Neural cell (in vitro differentiated cells): ENCODE measurements at regions not wholly inside any gene's neighbourhood (a gene's known extent, or its start where the extent isn't known, plus 50 kb on each side); places are given as distances from the start of the nearest gene placed in this dataset.

Experiments
- H2AFZ ChIP-seq: fragments of 200-600, 300-800 bp; sonication (generic), shearing (Covaris generic); 2 replicates; pipeline ENCODE4 v1.6.0; 2014; ENCODE audit warnings: low read depth, mild to moderate bottlenecking, antibody characterized with exemption, low read length, moderate library complexity
- H3F3A ChIP-seq: fragments of 200-600 bp; shearing (Covaris generic); 2 replicates; pipeline ENCODE4 v1.6.1; 2016; ENCODE audit warnings: mild to moderate bottlenecking, moderate library complexity, mixed read lengths, antibody characterized with exemption, low read length; ENCODE audit not compliant: insufficient read depth, poor library complexity, severe bottlenecking
- H3K27ac ChIP-seq: fragments of 200-600, 300-800 bp; sonication (generic), shearing (Covaris generic); 2 replicates; pipeline ENCODE4 v1.5.1; 2014; ENCODE audit warnings: mild to moderate bottlenecking, low read length, moderate library complexity
- H3K27me3 ChIP-seq: fragments of 300-800, 200-600 bp; sonication (generic), shearing (Covaris generic); 2 replicates; pipeline ENCODE4 v1.6.0; 2014; ENCODE audit warnings: mild to moderate bottlenecking, low read depth, low read length, moderate library complexity; ENCODE audit not compliant: insufficient read depth
- H3K36me3 ChIP-seq: fragments of 300-800, 200-600 bp; sonication (generic), shearing (Covaris generic); 2 replicates; pipeline ENCODE4 v1.5.1; 2014; ENCODE audit warnings: mild to moderate bottlenecking, antibody characterized with exemption, low read length, moderate library complexity; ENCODE audit not compliant: insufficient read depth
- H3K4me2 ChIP-seq: fragments of 300-800, 200-600 bp; sonication (generic), shearing (Covaris generic); 2 replicates; pipeline ENCODE4 v1.6.0; 2014; ENCODE audit warnings: mild to moderate bottlenecking, low read length
- H3K4me3 ChIP-seq: fragments of 300-800, 200-600 bp; sonication (generic), shearing (Covaris generic); 2 replicates; pipeline ENCODE4 v1.5.1; 2014; ENCODE audit warnings: mild to moderate bottlenecking, low read length, moderate library complexity
- H3K79me2 ChIP-seq: fragments of 200-600 bp; shearing (Covaris generic); replicated peaks from 2 replicates; pipeline ENCODE4 v1.6.0; 2014; ENCODE audit warnings: mild to moderate bottlenecking, low read length, moderate library complexity; ENCODE audit not compliant: insufficient read depth
- H3K9ac ChIP-seq: fragments of 300-800, 200-600 bp; sonication (generic), shearing (Covaris generic); 2 replicates; pipeline ENCODE4 v1.6.1; 2016; ENCODE audit warnings: mild to moderate bottlenecking, low read length, mixed read lengths
- H3K9me2 ChIP-seq: fragments of 200-600 bp; shearing (Covaris generic); 2 replicates; pipeline ENCODE4 v1.6.1; 2016; ENCODE audit warnings: mild to moderate bottlenecking, low read length, mixed read lengths; ENCODE audit not compliant: insufficient read depth
- H3K9me3 ChIP-seq: fragments of 200-600, 300-800 bp; sonication (generic), shearing (Covaris generic); 2 replicates; pipeline ENCODE4 v1.6.1; 2016; ENCODE audit warnings: mild to moderate bottlenecking, mixed run types, low read length, moderate library complexity, mixed read lengths
- H4K20me1 ChIP-seq: fragments of 200-600 bp; shearing (Covaris generic); 2 replicates; pipeline ENCODE4 v1.6.1; 2016; ENCODE audit warnings: mild to moderate bottlenecking, mixed run types; ENCODE audit not compliant: insufficient read depth
- CTCF ChIP-seq: fragments of 450-650 bp; IDR thresholded peaks from 2 replicates; pipeline ENCODE4 v1.5.1; 2014; ENCODE audit warnings: antibody characterized with exemption, mild to moderate bottlenecking, moderate library complexity; ENCODE audit not compliant: poor library complexity, severe bottlenecking
- EP300 ChIP-seq: fragments of 450-650 bp; conservative IDR thresholded peaks from 2 replicates; pipeline ENCODE4 v1.6.1; 2014; ENCODE audit warnings: antibody characterized with exemption, mild to moderate bottlenecking, moderate library complexity; ENCODE audit not compliant: poor library complexity, severe bottlenecking
- EZH2 ChIP-seq: fragments of 200-600, 300-800 bp; shearing (Covaris generic), sonication (generic); IDR thresholded peaks from 2 replicates; pipeline ENCODE4 v1.6.1; 2014; ENCODE audit warnings: antibody characterized with exemption, low read length, borderline replicate concordance, mild to moderate bottlenecking; ENCODE audit not compliant: insufficient read depth, poor library complexity, severe bottlenecking
- MXI1 ChIP-seq: fragments of 450-650 bp; conservative IDR thresholded peaks from 2 replicates; pipeline ENCODE4 v1.6.1; 2014; ENCODE audit warnings: antibody characterized with exemption, mild to moderate bottlenecking; ENCODE audit not compliant: poor library complexity, severe bottlenecking
- POLR2AphosphoS5 ChIP-seq: IDR thresholded peaks from 2 replicates; pipeline ENCODE4 v1.6.1; 2012
- RAD21 ChIP-seq: fragments of 450-650 bp; conservative IDR thresholded peaks from 2 replicates; pipeline ENCODE4 v1.6.1; 2014; ENCODE audit warnings: antibody characterized with exemption, mild to moderate bottlenecking, moderate library complexity
- REST ChIP-seq: IDR thresholded peaks from 2 replicates; pipeline ENCODE4 v1.6.1; 2012; ENCODE audit warnings: borderline replicate concordance
- SMC3 ChIP-seq: fragments of 450-650 bp; conservative IDR thresholded peaks from 2 replicates; pipeline ENCODE4 v1.6.1; 2014; ENCODE audit warnings: antibody characterized with exemption, mild to moderate bottlenecking, moderate library complexity; ENCODE audit not compliant: poor library complexity
- TAF1 ChIP-seq: IDR thresholded peaks from 2 replicates; pipeline ENCODE4 v1.6.1; 2012; ENCODE audit warnings: low read depth

GRCh38 chr15:97456521-97457202 lies 503.8 kb upstream of the ARRDC4 start:
- Histone ChIP-seq H3F3A (no peaks in the 10 kb centered on the region), H3K9me2 (no peaks in the 10 kb centered on the region), H3K27me3 (no peaks in the 10 kb centered on the region), H3K27ac (no peak overlapping the region), H4K20me1 (no peaks in the 10 kb centered on the region), H3K4me2 (no peak overlapping the region), H3K9me3 (no peaks in the 10 kb centered on the region), H3K9ac (no peak overlapping the region), H2AFZ (no peak overlapping the region), H3K36me3 (no peaks in the 10 kb centered on the region), H3K79me2 (no peaks in the 10 kb centered on the region), H3K4me3 (no peak overlapping the region)
- no peak for TF ChIP-seq RAD21
- TF ChIP-seq REST, result no peak
- TF ChIP-seq MXI1, result no peak

DNA sequence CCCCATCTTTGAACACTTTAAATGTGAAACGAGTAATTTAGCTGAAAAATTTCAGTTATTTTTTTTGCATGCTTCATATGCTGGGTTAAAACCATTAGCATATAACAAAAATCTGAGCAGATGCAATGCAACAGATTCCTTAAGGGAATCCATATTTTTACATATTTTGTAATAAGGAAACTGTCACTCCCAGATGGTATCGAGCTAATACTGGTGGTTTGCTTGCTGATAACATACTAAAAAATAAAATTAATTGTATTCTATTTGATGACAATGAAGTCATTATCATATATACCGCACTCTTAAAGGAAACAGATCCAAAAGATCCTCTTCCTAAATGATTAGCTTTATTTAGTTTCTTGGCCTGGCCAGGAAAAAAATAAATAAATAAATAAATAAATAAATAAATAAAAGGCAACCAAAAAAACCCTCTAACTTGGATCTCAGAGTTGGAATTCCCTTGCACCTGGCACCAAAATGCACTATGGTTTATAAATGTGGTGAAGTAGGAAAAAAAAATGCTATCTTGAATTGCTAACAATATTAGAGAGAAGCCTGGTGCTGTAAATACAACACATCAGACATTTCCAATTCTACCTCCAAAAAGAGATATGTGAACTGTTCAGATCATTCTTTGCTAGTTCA lies 503.2 kb upstream of the ARRDC4 start:
- H3K36me3 ChIP-seq, result no peaks in the 10 kb centered on the region

More for the DNA sequence above, 503.2 kb upstream of the ARRDC4 start:
- TF ChIP-seq MXI1 (no peak), EP300 (no peak), REST (no peak), POLR2AphosphoS5 (no peak), SMC3 (no peak), CTCF (no peak), EZH2 (no peak), RAD21 (no peak), TAF1 (no peak)
- Histone ChIP-seq H3K27me3 (no peaks in the 10 kb centered on the region), H3K9me3 (no peaks in the 10 kb centered on the region), H3K9me2 (no peaks in the 10 kb centered on the region), H3K9ac (no peak overlapping the region), H3F3A (no peaks in the 10 kb centered on the region), H3K4me2 (no peak overlapping the region), H2AFZ (no peak overlapping the region), H3K4me3 (no peak overlapping the region), H3K27ac (no peak overlapping the region), H4K20me1 (no peaks in the 10 kb centered on the region), H3K79me2 (no peaks in the 10 kb centered on the region)
